SK-N-SH treated with all-trans-retinoic acid at 6 μM for 48 hours (cell line): ENCODE measurements at regions not wholly inside any gene's neighbourhood (a gene's known extent, or its start where the extent isn't known, plus 50 kb on each side); places are given as distances from the start of the nearest gene placed in this dataset.

Source experiments
- ATAC-seq: fragments of 200-7000 bp; cut with Tn5 transposase; 3 replicates; pipeline ENCODE4 v1.9.1; 2020; ENCODE audit warnings: mild to moderate bottlenecking, moderate library complexity
- ARNTL ChIP-seq: fragments of 450-650 bp; formaldehyde crosslinking; IDR thresholded peaks from 2 replicates; pipeline ENCODE4 v1.5.0; 2020; ENCODE audit warnings: low read depth, mild to moderate bottlenecking, moderate library complexity, borderline replicate concordance
- BACH2 ChIP-seq: fragments of 250-450 bp; sonication (Bioruptor Pico); IDR thresholded peaks from 2 replicates; pipeline ENCODE4 v1.9.0; 2021; ENCODE audit warnings: mild to moderate bottlenecking, borderline replicate concordance
- CSDC2 ChIP-seq: fragments of 250-450 bp; sonication (Bioruptor Pico); IDR thresholded peaks from 2 replicates; pipeline ENCODE4 v1.5.0; 2020; ENCODE audit warnings: mild to moderate bottlenecking, moderate library complexity
- GLIS3 ChIP-seq: fragments of 250-450 bp; sonication (Bioruptor Pico); IDR thresholded peaks from 2 replicates; pipeline ENCODE4 v1.5.0; 2020; ENCODE audit warnings: mild to moderate bottlenecking, moderate library complexity
- OSR1 ChIP-seq: fragments of 250-450 bp; sonication (Bioruptor Pico); IDR thresholded peaks from 2 replicates; pipeline ENCODE4 v1.8.0; 2022; ENCODE audit warnings: moderate library complexity, mild to moderate bottlenecking, inconsistent platforms
- PPARA ChIP-seq: fragments of 250-450 bp; sonication (Bioruptor Pico); IDR thresholded peaks from 2 replicates; pipeline ENCODE4 v1.5.0; 2020; ENCODE audit warnings: mild to moderate bottlenecking, borderline replicate concordance
- SNAI2 ChIP-seq: fragments of 250-450 bp; sonication (Bioruptor Pico); IDR thresholded peaks from 2 replicates; pipeline ENCODE4 v1.5.0; 2020; ENCODE audit warnings: mild to moderate bottlenecking, moderate library complexity
- TCF4 ChIP-seq: fragments of 250-450 bp; sonication (Bioruptor Pico); IDR thresholded peaks from 2 replicates; pipeline ENCODE4 v1.8.0; 2021; ENCODE audit warnings: mild to moderate bottlenecking, moderate library complexity, borderline replicate concordance
- ZC3H10 ChIP-seq: fragments of 250-450 bp; sonication (Bioruptor Pico); IDR thresholded peaks from 2 replicates; pipeline ENCODE4 v1.5.1; 2021; ENCODE audit warnings: mild to moderate bottlenecking, moderate library complexity
- ZFP3 ChIP-seq: fragments of 250-450 bp; sonication (Bioruptor Pico); IDR thresholded peaks from 2 replicates; pipeline ENCODE4 v1.5.0; 2020; ENCODE audit warnings: mild to moderate bottlenecking, moderate library complexity
- ZFP30 ChIP-seq: fragments of 450-650 bp; formaldehyde crosslinking; IDR thresholded peaks from 2 replicates; pipeline ENCODE4 v1.5.0; 2022; ENCODE audit warnings: mild to moderate bottlenecking, moderate library complexity
- ZNF565 ChIP-seq: fragments of 450-650 bp; formaldehyde crosslinking; conservative IDR thresholded peaks from 2 replicates; pipeline ENCODE4 v1.5.0; 2020; ENCODE audit warnings: low read depth, mild to moderate bottlenecking, moderate library complexity
- ZNF70 ChIP-seq: fragments of 450-650 bp; formaldehyde crosslinking; IDR thresholded peaks from 2 replicates; pipeline ENCODE4 v1.5.0; 2020; ENCODE audit warnings: mild to moderate bottlenecking, moderate library complexity
- ZNF8 ChIP-seq: fragments of 450-650 bp; formaldehyde crosslinking; IDR thresholded peaks from 2 replicates; pipeline ENCODE4 v1.5.0; 2020; ENCODE audit warnings: mild to moderate bottlenecking, moderate library complexity
- TF ChIP-seq, protein P1 (sequence below): fragments of 250-450 bp; sonication (Bioruptor Pico); IDR thresholded peaks from 2 replicates; pipeline ENCODE4 v1.5.1; 2021; ENCODE audit warnings: mild to moderate bottlenecking, moderate library complexity
- TF ChIP-seq, protein P2 (sequence below): fragments of 250-450 bp; sonication (Bioruptor Pico); IDR thresholded peaks from 2 replicates; pipeline ENCODE4 v1.5.0; 2020; ENCODE audit warnings: mild to moderate bottlenecking, moderate library complexity
- TF ChIP-seq, protein P3 (sequence below): fragments of 250-450 bp; sonication (Bioruptor Pico); IDR thresholded peaks from 2 replicates; pipeline ENCODE4 v1.8.0; 2021; ENCODE audit warnings: low read depth, mild to moderate bottlenecking, moderate library complexity, borderline replicate concordance
- TF ChIP-seq, protein P4 (sequence below): fragments of 250-450 bp; sonication (Bioruptor Pico); IDR thresholded peaks from 2 replicates; pipeline ENCODE4 v1.8.0; 2020; ENCODE audit warnings: mild to moderate bottlenecking, moderate library complexity, borderline replicate concordance
- TF ChIP-seq, protein P5 (sequence below): fragments of 250-450 bp; sonication (Bioruptor Pico); IDR thresholded peaks from 2 replicates; pipeline ENCODE4 v1.5.1; 2020; ENCODE audit warnings: low read depth, mild to moderate bottlenecking, moderate library complexity

DNA sequence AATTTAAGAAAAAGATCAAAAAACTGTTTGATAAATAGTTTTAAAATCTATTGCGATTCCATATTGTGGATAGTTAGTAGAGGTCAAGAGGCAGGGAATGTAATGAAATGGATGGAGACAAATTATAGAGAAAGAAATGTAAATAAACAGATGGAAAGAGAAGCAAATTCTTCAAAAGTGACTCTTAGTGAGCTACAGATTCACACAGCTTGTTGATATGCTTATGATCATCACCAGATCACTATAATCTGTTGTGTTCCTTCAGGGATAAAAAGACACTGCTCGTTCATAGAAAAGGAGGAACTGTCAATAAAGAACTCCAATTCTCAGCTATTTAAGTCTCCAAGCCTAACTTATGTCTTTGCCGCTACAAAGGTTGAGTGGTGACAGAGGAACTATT lies 251.4 kb upstream of the SEMA3C start:
- TF ChIP-seq SNAI2 (CRISPR knock-in tag) (no peak), ARNTL (CRISPR knock-in tag) (no peak), ZFP30 (CRISPR knock-in tag) (no peak), ZC3H10 (CRISPR knock-in tag) (no peak), ZFP3 (no peak), GLIS3 (CRISPR knock-in tag) (no peak), ZNF70 (CRISPR knock-in tag) (no peak), PPARA (no peak), ZNF565 (CRISPR knock-in tag) (no peak), BACH2 (CRISPR knock-in tag) (no peak)
- TF ChIP-seq, protein P1, sequence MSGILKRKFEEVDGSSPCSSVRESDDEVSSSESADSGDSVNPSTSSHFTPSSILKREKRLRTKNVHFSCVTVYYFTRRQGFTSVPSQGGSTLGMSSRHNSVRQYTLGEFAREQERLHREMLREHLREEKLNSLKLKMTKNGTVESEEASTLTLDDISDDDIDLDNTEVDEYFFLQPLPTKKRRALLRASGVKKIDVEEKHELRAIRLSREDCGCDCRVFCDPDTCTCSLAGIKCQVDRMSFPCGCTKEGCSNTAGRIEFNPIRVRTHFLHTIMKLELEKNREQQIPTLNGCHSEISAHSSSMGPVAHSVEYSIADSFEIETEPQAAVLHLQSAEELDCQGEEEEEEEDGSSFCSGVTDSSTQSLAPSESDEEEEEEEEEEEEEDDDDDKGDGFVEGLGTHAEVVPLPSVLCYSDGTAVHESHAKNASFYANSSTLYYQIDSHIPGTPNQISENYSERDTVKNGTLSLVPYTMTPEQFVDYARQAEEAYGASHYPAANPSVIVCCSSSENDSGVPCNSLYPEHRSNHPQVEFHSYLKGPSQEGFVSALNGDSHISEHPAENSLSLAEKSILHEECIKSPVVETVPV (CRISPR knock-in tag), result no peak
- TF ChIP-seq, protein P2, sequence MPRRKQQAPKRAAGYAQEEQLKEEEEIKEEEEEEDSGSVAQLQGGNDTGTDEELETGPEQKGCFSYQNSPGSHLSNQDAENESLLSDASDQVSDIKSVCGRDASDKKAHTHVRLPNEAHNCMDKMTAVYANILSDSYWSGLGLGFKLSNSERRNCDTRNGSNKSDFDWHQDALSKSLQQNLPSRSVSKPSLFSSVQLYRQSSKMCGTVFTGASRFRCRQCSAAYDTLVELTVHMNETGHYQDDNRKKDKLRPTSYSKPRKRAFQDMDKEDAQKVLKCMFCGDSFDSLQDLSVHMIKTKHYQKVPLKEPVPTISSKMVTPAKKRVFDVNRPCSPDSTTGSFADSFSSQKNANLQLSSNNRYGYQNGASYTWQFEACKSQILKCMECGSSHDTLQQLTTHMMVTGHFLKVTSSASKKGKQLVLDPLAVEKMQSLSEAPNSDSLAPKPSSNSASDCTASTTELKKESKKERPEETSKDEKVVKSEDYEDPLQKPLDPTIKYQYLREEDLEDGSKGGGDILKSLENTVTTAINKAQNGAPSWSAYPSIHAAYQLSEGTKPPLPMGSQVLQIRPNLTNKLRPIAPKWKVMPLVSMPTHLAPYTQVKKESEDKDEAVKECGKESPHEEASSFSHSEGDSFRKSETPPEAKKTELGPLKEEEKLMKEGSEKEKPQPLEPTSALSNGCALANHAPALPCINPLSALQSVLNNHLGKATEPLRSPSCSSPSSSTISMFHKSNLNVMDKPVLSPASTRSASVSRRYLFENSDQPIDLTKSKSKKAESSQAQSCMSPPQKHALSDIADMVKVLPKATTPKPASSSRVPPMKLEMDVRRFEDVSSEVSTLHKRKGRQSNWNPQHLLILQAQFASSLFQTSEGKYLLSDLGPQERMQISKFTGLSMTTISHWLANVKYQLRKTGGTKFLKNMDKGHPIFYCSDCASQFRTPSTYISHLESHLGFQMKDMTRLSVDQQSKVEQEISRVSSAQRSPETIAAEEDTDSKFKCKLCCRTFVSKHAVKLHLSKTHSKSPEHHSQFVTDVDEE (CRISPR knock-in tag), result no peak
- ATAC-seq, result no peak

DNA sequence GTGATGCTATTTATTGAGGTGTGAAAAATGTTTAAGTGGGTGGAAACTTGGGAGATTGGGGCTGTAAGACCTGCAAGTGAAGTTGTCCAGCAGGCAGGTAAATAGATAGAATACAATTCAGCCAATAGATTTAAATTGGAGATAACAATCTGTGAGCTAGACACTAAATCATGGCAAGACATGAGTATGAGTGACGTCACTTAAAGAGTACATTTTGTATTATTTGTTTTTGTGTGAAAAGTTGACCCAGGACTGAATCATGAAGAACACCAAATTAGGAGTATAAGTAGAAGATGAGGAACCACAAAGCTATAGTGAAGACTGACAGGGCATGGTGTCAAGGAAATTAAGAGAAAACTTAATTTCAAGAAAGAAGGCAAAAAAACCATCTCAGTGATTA lies 249.1 kb upstream of the SEMA3C start:
- ATAC-seq, result no peak

DNA sequence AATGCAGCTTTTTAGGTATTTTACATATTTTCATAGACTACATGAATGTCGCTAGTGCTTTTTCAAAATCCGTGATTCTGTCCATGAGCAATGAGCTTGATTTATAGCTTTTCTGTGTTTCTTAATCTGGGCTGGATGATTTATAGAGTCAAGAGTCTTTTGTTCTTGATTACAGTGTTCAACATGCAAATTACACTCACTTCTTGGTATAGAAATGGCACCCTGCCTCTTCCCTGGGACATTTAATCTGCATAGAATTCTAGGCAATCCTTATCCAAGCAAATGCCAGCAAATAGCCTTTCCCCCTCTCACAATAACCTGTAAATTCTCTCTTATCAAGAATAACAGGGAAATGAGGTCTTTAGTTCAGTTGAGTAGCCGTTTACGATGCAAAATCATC lies 246.2 kb upstream of the SEMA3C start:
- no peak for TF ChIP-seq ZFP3
- no peak for TF ChIP-seq ZNF8 (CRISPR knock-in tag)
- TF ChIP-seq TCF4 (CRISPR knock-in tag), result no peak
- TF ChIP-seq, protein P3, sequence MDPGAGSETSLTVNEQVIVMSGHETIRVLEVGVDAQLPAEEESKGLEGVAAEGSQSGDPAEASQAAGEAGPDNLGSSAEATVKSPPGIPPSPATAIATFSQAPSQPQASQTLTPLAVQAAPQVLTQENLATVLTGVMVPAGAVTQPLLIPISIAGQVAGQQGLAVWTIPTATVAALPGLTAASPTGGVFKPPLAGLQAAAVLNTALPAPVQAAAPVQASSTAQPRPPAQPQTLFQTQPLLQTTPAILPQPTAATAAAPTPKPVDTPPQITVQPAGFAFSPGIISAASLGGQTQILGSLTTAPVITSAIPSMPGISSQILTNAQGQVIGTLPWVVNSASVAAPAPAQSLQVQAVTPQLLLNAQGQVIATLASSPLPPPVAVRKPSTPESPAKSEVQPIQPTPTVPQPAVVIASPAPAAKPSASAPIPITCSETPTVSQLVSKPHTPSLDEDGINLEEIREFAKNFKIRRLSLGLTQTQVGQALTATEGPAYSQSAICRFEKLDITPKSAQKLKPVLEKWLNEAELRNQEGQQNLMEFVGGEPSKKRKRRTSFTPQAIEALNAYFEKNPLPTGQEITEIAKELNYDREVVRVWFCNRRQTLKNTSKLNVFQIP (CRISPR knock-in tag), result no peak
- no peak for ATAC-seq

More for the DNA sequence above, 249.1 kb upstream of the SEMA3C start:
- TF ChIP-seq, protein P4, sequence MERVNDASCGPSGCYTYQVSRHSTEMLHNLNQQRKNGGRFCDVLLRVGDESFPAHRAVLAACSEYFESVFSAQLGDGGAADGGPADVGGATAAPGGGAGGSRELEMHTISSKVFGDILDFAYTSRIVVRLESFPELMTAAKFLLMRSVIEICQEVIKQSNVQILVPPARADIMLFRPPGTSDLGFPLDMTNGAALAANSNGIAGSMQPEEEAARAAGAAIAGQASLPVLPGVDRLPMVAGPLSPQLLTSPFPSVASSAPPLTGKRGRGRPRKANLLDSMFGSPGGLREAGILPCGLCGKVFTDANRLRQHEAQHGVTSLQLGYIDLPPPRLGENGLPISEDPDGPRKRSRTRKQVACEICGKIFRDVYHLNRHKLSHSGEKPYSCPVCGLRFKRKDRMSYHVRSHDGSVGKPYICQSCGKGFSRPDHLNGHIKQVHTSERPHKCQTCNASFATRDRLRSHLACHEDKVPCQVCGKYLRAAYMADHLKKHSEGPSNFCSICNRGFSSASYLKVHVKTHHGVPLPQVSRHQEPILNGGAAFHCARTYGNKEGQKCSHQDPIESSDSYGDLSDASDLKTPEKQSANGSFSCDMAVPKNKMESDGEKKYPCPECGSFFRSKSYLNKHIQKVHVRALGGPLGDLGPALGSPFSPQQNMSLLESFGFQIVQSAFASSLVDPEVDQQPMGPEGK, result no peak
- TF ChIP-seq, protein P5, sequence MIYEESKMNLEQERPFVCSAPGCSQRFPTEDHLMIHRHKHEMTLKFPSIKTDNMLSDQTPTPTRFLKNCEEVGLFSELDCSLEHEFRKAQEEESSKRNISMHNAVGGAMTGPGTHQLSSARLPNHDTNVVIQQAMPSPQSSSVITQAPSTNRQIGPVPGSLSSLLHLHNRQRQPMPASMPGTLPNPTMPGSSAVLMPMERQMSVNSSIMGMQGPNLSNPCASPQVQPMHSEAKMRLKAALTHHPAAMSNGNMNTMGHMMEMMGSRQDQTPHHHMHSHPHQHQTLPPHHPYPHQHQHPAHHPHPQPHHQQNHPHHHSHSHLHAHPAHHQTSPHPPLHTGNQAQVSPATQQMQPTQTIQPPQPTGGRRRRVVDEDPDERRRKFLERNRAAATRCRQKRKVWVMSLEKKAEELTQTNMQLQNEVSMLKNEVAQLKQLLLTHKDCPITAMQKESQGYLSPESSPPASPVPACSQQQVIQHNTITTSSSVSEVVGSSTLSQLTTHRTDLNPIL (CRISPR knock-in tag), result no peak
- TF ChIP-seq, protein P1 (CRISPR knock-in tag), result no peak
- TF ChIP-seq OSR1 (no peak), PPARA (no peak), ZNF565 (CRISPR knock-in tag) (no peak), CSDC2 (CRISPR knock-in tag) (no peak)
